Hepatocyte (in vitro differentiated cells): ENCODE measurements at regions not wholly inside any gene's neighbourhood (a gene's known extent, or its start where the extent isn't known, plus 50 kb on each side); places are given as distances from the start of the nearest gene placed in this dataset.

Source experiments
- CTCF ChIP-seq: fragments of 200-600 bp; sonication (generic); IDR thresholded peaks from 2 replicates; pipeline ENCODE4 v1.5.1; 2016; ENCODE audit warnings: antibody characterized with exemption, mild to moderate bottlenecking; ENCODE audit not compliant: poor library complexity
- EZH2phosphoT487 ChIP-seq: fragments of 200-600 bp; sonication (generic); IDR thresholded peaks from one replicate; pipeline ENCODE4 v1.6.1; 2018; ENCODE audit warnings: antibody characterized with exemption, mild to moderate bottlenecking, low read depth, moderate library complexity; ENCODE audit not compliant: unreplicated experiment, severe bottlenecking

GRCh38 chr3:191543897-191544296 is 82.9 kb downstream of the PYDC2 start:
- no peak for TF ChIP-seq CTCF
- TF ChIP-seq EZH2phosphoT487 = no peak
